ENCODE measurements at regions not wholly inside any gene's neighbourhood (a gene's known extent, or its start where the extent isn't known, plus 50 kb on each side); places are given as distances from the start of the nearest gene placed in this dataset.

DNA sequence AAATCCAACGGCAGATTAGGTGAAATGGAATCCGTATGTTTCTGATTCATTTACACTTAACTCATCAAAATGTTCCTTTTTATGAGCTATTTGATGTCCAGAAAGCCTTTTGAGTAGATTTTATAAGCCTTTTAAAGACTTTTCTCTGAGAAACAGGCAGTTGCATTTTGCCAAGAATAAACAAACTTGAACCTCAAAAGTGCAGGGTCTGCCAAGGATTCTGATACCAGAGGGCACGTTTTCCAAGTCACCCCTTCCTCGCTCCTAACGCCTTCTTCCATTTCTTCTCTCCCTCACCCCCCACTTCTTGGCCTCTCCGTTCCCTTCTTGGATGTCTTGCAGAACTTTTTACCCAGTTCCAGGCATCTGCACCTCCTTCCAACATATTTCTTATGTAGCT, 200.6 kb upstream of the TBX3 start:
- H3K23ac ChIP-seq (ENCODE audit: insufficient read length) = no peak overlapping the region
- no peak overlapping the region for H3K27ac ChIP-seq (ENCODE audit: low read depth, low read length)
- H3K79me1 ChIP-seq (ENCODE audit: low read depth, low read length) = no peaks in the 10 kb centered on the region
- no peak overlapping the region for H2BK20ac ChIP-seq (ENCODE audit: low read length)
- no peak overlapping the region for H4K91ac ChIP-seq (replicated peaks; ENCODE audit: insufficient read length, low read length)
- 85 to 100% methylated on average over 1 to 6 of the region's 6 CpGs for WGBS, 2 experiments (ENCODE audit: extremely low coverage in 1 of 2, insufficient coverage in 1 of 2, insufficient read length in 1 of 2, insufficient replicate concordance in 2 of 2, low coverage in 1 of 2, low lambda C conversion rate in 2 of 2, missing lambda C conversion rate in 1 of 2)
- H3K9ac ChIP-seq (replicated peaks in 1 of 4; ENCODE audit: extremely low read depth in 1 of 4, low read depth in 3 of 4, low read length in 3 of 4) = no peak overlapping the region
- ChIA-PET CTCF (ENCODE audit: partially characterized antibody) (interaction anchor here (1.2 to 1.3 kb wide), 2 partner anchors 8 to 222 kb away, joined by 4 read pairs; no protein-coding TSS in a partner anchor), POLR2A (ENCODE audit: partially characterized antibody) (no interaction called here)
- no peak overlapping the region for H2BK15ac ChIP-seq (ENCODE audit: low read length)
- no peak overlapping the region for H2BK5ac ChIP-seq (ENCODE audit: low read depth, low read length)
- H3K4me2 ChIP-seq (ENCODE audit: insufficient read depth in 1 of 2, low read depth in 2 of 2, low read length in 2 of 2) = no peak overlapping the region
- no peaks in the 10 kb centered on the region for H3K23me2 ChIP-seq (ENCODE audit: low read depth, low read length)
- no peak overlapping the region for H2BK120ac ChIP-seq (replicated peaks; ENCODE audit: low read depth, low read length)
- H3K36me3 ChIP-seq (ENCODE audit: control insufficient read depth in 2 of 4, insufficient read depth in 4 of 4, low read length in 3 of 4) = no peaks in the 10 kb centered on the region
- H3K18ac ChIP-seq (ENCODE audit: extremely low read depth, low read length) = no peak overlapping the region
- H3K4ac ChIP-seq (replicated peaks; ENCODE audit: insufficient read length, low read depth, low read length) = no peak overlapping the region
- FAIRE-seq (no peak), DNase-seq (ENCODE audit: low read depth in 1 of 2, low spot score in 2 of 2) (no peak)
- H3K79me2 ChIP-seq (ENCODE audit: control insufficient read depth in 1 of 2, insufficient read depth in 2 of 2, low read length in 2 of 2) = no peaks in the 10 kb centered on the region
- TF ChIP-seq SRF (IDR thresholded peaks at IDR 0.05; ENCODE audit: low read depth, low read length) (no peak), BACH1 (IDR thresholded peaks at IDR 0.05; ENCODE audit: low read length) (no peak), SUZ12 (IDR thresholded peaks at IDR 0.05; ENCODE audit: low read length) (no peak), POU5F1 (IDR thresholded peaks at IDR 0.05; ENCODE audit: low read depth, low read length) (no peak), CREB1 (IDR thresholded peaks at IDR 0.05) (no peak), TBP (IDR thresholded peaks at IDR 0.05; ENCODE audit: low read depth, low read length) (no peak), HDAC2 (IDR thresholded peaks at IDR 0.05; ENCODE audit: borderline replicate concordance in 1 of 2, low read depth in 2 of 2, low read length in 2 of 2) (no peak), CHD1 (IDR thresholded peaks at IDR 0.05; ENCODE audit: low read depth, low read length) (no peak)
- TF ChIP-seq, protein P1, sequence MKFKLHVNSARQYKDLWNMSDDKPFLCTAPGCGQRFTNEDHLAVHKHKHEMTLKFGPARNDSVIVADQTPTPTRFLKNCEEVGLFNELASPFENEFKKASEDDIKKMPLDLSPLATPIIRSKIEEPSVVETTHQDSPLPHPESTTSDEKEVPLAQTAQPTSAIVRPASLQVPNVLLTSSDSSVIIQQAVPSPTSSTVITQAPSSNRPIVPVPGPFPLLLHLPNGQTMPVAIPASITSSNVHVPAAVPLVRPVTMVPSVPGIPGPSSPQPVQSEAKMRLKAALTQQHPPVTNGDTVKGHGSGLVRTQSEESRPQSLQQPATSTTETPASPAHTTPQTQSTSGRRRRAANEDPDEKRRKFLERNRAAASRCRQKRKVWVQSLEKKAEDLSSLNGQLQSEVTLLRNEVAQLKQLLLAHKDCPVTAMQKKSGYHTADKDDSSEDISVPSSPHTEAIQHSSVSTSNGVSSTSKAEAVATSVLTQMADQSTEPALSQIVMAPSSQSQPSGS (IDR thresholded peaks at IDR 0.05; ENCODE audit: low read length) = no peak
- no peaks in the 10 kb centered on the region for H3K27me3 ChIP-seq (replicated peaks in 1 of 4; ENCODE audit: control insufficient read depth in 3 of 4, extremely low read depth in 1 of 4, insufficient read depth in 3 of 4, low read length in 3 of 4)
- H4K8ac ChIP-seq (ENCODE audit: extremely low read depth, insufficient read depth, low read length) = no peak overlapping the region
- no peaks in the 10 kb centered on the region for H3K4me1 ChIP-seq (replicated peaks in 1 of 4; ENCODE audit: control insufficient read depth in 3 of 4, insufficient read depth in 4 of 4, low read length in 3 of 4)
- no peak overlapping the region for H3K4me3 ChIP-seq (ENCODE audit: extremely low read depth in 1 of 4, insufficient read depth in 2 of 4, low read depth in 3 of 4, low read length in 4 of 4)
- H2AK5ac ChIP-seq (ENCODE audit: low read depth, low read length) = no peak overlapping the region
- no peak overlapping the region for H4K5ac ChIP-seq (ENCODE audit: insufficient read length, low read depth, low read length)
- H3K56ac ChIP-seq (replicated peaks; ENCODE audit: insufficient read length, low read depth, low read length) = no peak overlapping the region
- H4K20me1 ChIP-seq (replicated peaks in 1 of 2; ENCODE audit: control insufficient read depth in 1 of 2, insufficient read depth in 2 of 2, low read length in 2 of 2) = no peaks in the 10 kb centered on the region
- H3K9me3 ChIP-seq (ENCODE audit: insufficient read depth in 2 of 2, low read depth in 1 of 2, low read length in 1 of 2) = no peaks in the 10 kb centered on the region
- H2BK12ac ChIP-seq (ENCODE audit: low read depth, low read length) = no peak overlapping the region
- no peak overlapping the region for H2AFZ ChIP-seq (ENCODE audit: low read length)
- no peak overlapping the region for H3K14ac ChIP-seq (ENCODE audit: insufficient read length)

Measured in H1 (cell line).